ENCODE measurements at regions not wholly inside any gene's neighbourhood (a gene's known extent, or its start where the extent isn't known, plus 50 kb on each side); places are given as distances from the start of the nearest gene placed in this dataset.

DNA sequence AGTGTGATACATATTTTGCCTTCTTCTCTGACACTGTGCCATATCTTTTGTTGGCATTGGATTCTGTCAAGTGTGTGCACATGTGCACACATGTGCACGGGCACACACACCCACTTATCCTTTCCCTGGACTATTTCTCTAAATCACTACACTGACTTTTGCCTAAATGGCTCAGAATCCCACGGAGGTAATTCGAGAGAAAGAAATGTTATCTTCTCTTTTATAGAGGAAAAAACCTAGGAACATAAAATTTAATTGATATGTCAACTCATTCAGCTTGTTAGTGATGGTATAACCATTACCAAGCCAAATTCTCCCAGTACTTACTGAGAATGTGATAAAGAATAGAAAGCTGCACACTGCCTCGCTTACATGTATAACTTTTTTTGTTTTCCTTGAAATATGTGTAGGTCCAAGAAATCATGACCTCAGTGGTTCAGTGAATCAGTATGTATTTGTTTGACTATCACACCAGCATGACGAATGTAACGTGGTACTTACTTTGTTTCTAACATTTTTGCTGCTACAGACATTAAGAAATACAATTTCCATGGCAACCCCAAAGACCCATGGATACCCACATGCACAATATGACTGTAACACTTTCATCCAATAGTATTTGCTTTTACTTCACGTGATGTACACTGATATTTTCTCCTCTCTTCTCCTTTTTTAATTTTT is 163.0 kb downstream of the PCDH7 start:
- 5 to 95% (median 81%) methylated on average over 1 to 7 of the region's 7 CpGs for WGBS, 10 experiments
- in situ Hi-C loops (cut with MboI; ENCODE audit: low pct_unique_long_range_greater_than_20kb in 2 of 9, low sequenced_read_pairs in 9 of 9, unreplicated experiment in 9 of 9) = no loop called here
- Histone ChIP-seq H3K4me1 (replicated peaks in 1 of 2) (peaks cover 8 to 10% of the 10 kb centered on the region in 2 donors), H3K27ac (no peak overlapping the region), H3K4me3 (no peak overlapping the region)
- ATAC-seq (replicated peaks in 6 of 8) = peak in 2 of 8 experiments; percentile 18 to 68

DNA sequence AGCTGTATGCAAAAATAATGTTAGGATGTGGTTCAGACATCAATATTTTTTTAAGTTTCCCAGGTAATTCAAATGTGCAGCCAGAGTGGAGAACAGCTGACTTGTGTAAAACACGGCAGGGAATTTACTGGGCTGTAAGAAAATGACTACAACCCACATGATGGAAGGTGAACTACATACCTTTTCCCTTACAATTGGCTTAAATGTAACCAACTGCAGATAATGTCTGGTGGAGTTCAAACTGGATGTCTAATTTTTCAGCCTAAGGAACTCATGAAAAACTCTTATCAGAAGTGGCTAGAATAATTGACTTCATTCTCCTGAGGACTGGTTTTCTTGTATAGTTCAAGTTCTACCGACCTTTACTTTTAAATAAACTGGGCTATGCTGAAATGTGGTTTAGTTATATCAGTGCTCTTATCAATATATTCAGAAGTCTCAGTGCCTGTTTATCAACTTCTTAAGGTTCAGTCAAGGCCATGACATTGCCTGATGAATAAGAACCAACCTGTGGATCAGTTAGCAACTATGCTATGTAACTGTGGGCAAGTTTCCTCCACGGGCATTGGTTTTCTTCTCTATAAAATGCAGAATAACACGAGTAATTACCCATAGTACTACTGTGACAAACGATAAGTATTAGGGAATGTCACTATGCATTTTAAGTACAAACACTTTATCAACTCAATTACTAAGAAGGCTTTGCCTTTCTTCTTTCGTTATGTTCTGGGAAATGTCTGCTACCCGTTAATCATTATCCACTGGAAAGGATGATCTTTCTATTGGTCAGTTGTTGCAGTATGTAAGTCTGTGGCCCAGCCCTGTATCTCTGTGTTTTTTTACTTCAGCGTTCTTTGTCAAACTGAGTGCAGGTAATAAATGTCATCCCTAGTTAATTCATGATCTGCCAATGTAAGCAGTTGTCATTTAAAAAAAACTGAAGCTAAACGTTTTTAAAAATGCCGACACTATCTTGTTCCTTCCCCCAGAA is 181.6 kb downstream of the PCDH7 start:
- H3K27ac ChIP-seq = no peak overlapping the region
- WGBS, 10 experiments = 15 to 81% (median 57%) methylated on average over 4 to 10 of the region's 10 CpGs
- in situ Hi-C loops (cut with MboI; ENCODE audit: low pct_unique_long_range_greater_than_20kb in 2 of 9, low sequenced_read_pairs in 9 of 9, unreplicated experiment in 9 of 9) = no loop called here
- no peak overlapping the region for H3K4me3 ChIP-seq
- peaks cover 6 to 7% of the 10 kb centered on the region in 2 donors for H3K4me1 ChIP-seq (replicated peaks in 1 of 2)
- peak in 5 of 8 experiments; percentile 47 to 91 (median 58) for ATAC-seq (replicated peaks in 6 of 8)

- in situ Hi-C loops (cut with MboI; ENCODE audit: low pct_unique_long_range_greater_than_20kb in 2 of 9, low sequenced_read_pairs in 9 of 9, unreplicated experiment in 9 of 9) = no loop called here
- ATAC-seq (replicated peaks in 6 of 8) = peak in 2 of 8 experiments; percentile 76 to 96
- Histone ChIP-seq H3K4me3 (no peak overlapping the region), H3K4me1 (replicated peaks in 1 of 2) (peaks cover 6 to 7% of the 10 kb centered on the region in 2 donors), H3K27ac (no peak overlapping the region)
Observed at GRCh38 chr4:30903502-30904214, 183.5 kb downstream of the PCDH7 start.

GRCh38 chr4:30904215-30904555 is 184.0 kb downstream of the PCDH7 start:
- Histone ChIP-seq H3K4me1 (replicated peaks in 1 of 2) (peaks cover 6 to 7% of the 10 kb centered on the region in 2 donors), H3K4me3 (no peak overlapping the region), H3K27ac (no peak overlapping the region)
- 13 to 76% (median 44%) methylated on average over 1 to 2 of the region's 2 CpGs for WGBS, 10 experiments
- in situ Hi-C loops (cut with MboI; ENCODE audit: low pct_unique_long_range_greater_than_20kb in 2 of 9, low sequenced_read_pairs in 9 of 9, unreplicated experiment in 9 of 9) = no loop called here
- ATAC-seq (replicated peaks in 6 of 8) = peak in 1 of 8 experiments; percentile 37

DNA sequence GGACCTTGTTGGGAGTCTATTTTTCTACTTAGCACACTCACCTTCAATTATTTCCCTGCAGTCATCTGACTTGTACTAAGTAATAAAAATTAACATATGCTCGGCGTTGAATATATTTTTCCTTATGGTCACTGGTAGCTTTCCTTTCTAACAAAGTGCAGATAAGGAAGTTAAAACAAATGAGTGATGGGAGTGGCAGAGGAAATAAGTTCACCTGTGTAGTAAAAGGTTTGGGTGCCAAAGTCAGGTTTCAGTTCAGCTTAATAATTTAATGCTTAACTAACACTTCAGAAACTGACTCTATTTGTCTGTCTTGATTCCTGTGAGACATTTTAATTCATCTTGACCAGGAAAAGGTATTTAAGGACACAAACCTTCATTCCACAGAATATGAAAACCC is 184.4 kb downstream of the PCDH7 start:
- in situ Hi-C loops (cut with MboI; ENCODE audit: low pct_unique_long_range_greater_than_20kb in 2 of 9, low sequenced_read_pairs in 9 of 9, unreplicated experiment in 9 of 9) = no loop called here
- WGBS, 10 experiments = 0 to 90% (median 50%) methylated on average over 1 to 2 of the region's 2 CpGs; no CpG with 5 or more reads in 1 of the 10 experiments
- no peak for ATAC-seq (replicated peaks in 6 of 8)
- peaks cover 6 to 7% of the 10 kb centered on the region in 2 donors for H3K4me1 ChIP-seq (replicated peaks in 1 of 2)
- no peak overlapping the region for H3K4me3 ChIP-seq
- no peak overlapping the region for H3K27ac ChIP-seq

DNA sequence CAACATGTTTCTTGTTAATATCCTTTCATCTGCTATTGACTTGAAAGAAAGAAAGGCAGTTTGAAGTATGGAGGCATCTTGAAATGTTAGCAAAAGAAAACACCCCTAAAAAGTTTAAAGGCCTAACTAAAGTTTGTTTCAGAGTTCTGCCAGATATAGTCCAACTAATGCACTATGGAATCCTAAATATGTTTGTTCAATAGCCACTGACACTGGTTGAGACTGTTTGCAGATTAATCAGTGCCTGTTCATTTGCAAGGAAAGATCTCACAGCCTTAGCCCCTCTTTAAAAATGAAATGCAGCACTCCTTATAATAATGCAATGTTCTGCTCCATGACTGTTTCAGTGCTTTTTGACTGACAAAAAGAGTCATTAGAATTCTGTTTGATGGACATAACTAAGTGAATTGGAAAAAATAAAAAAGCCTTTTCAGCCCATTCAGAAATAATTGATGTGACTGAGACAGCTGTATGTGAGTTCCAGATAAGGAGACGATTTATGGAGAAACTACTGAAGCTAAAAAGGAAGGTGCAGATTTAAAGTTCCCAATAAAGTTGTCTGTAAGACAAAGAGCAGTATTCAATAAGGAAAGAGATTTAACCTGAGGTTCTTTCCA is 192.0 kb downstream of the PCDH7 start:
- WGBS, 10 experiments = 0 to 33% (median 20%) methylated on average over 1 of the region's 1 CpG; no CpG with 5 or more reads in 3 of the 10 experiments
- Histone ChIP-seq H3K27ac (no peak overlapping the region), H3K4me1 (replicated peaks in 1 of 2) (peaks cover 0 to 6% of the 10 kb centered on the region in 2 donors), H3K4me3 (no peak overlapping the region)
- in situ Hi-C loops (cut with MboI; ENCODE audit: low pct_unique_long_range_greater_than_20kb in 2 of 9, low sequenced_read_pairs in 9 of 9, unreplicated experiment in 9 of 9) = no loop called here
- peak in 1 of 8 experiments; percentile 69 for ATAC-seq (replicated peaks in 6 of 8)

DNA sequence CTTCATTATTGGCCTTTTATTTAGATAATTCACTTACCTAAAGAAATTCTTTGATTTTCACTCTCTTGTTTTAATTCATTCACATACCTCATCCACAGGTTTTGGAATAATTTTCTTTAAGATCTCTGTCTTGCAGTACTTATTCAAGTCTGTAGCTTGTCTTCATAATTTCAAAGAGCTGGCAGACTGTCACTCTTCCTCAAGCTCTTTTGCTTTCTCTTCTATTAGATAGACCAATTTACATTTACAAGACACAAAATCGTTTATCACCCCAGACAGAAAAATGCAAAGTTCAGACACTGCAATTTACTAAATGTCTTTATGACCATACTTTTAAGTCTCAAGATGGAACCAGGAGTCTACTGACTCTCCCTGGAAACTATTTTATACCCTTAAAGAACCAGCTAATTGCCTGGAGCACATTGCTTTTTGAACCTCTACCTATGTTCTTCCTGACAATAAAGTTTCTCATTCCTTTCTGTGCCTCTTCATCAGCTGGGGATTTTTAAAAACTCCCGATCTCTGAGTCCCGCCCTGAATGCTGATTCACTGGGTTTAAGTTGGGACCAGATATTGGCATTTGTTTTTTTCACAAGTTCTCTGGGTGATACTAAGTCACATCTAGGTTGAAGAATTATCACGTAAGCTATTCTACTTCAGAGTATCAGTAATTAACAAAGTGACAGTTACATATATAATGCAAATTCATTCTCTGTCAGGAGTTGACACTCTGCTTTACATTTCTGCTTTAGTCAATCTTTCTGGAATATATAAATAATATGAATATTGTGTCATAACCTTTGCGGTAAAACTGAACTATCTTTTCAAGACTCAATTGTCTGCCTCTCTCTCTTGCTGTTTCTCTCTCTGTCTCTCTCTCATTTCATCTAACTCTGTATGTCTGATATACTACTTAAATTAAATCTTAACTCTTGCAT is 196.4 kb downstream of the PCDH7 start:
- in situ Hi-C loops (cut with MboI; ENCODE audit: low pct_unique_long_range_greater_than_20kb in 2 of 9, low sequenced_read_pairs in 9 of 9, unreplicated experiment in 9 of 9) = no loop called here

DNA sequence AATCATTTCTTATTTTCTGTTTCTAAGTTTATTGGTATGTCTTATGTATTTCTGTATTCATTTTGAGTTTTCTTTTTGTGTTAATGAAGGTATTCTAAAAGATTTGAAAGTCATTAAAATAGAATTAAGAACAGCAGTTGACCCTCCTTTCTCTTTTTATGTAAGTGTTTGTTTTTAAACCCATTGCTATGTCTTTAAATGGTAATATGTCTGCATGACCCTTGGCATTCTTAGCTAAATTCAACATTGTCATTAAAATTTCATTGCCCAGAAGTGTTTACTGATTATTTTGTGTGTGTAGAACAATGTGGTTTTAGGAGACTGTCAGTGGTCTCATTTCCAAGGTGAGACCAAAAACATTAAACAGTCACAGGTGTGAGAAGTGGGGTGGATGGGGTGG is 197.8 kb downstream of the PCDH7 start:
- no peak for ATAC-seq (replicated peaks in 6 of 8)

More for the DNA sequence above, 196.4 kb downstream of the PCDH7 start:
- Histone ChIP-seq H3K4me3 (no peak overlapping the region), H3K4me1 (replicated peaks in 1 of 2) (peaks cover 0 to 16% of the 10 kb centered on the region in 2 donors), H3K27ac (no peak overlapping the region)
- 21 to 100% (median 69%) methylated on average over 1 to 5 of the region's 5 CpGs for WGBS, 10 experiments
- no peak for ATAC-seq (replicated peaks in 6 of 8)

GRCh38 chr4:30919458-30919857 is 199.3 kb downstream of the PCDH7 start:
- Histone ChIP-seq H3K4me3 (no peak overlapping the region), H3K4me1 (replicated peaks in 1 of 2) (peaks cover 0 to 15% of the 10 kb centered on the region in 2 donors), H3K27ac (no peak overlapping the region)
- no peak for ATAC-seq (replicated peaks in 6 of 8)
- WGBS, 10 experiments = 7 to 100% (median 60%) methylated on average over 1 of the region's 1 CpG; no CpG with 5 or more reads in 1 of the 10 experiments
- in situ Hi-C loops (cut with MboI; ENCODE audit: low pct_unique_long_range_greater_than_20kb in 2 of 9, low sequenced_read_pairs in 9 of 9, unreplicated experiment in 9 of 9) = no loop called here

More for the DNA sequence above, 197.8 kb downstream of the PCDH7 start:
- in situ Hi-C loops (cut with MboI; ENCODE audit: low pct_unique_long_range_greater_than_20kb in 2 of 9, low sequenced_read_pairs in 9 of 9, unreplicated experiment in 9 of 9) = no loop called here
- Histone ChIP-seq H3K4me3 (no peak overlapping the region), H3K4me1 (replicated peaks in 1 of 2) (peaks cover 0 to 15% of the 10 kb centered on the region in 2 donors), H3K27ac (no peak overlapping the region)

DNA sequence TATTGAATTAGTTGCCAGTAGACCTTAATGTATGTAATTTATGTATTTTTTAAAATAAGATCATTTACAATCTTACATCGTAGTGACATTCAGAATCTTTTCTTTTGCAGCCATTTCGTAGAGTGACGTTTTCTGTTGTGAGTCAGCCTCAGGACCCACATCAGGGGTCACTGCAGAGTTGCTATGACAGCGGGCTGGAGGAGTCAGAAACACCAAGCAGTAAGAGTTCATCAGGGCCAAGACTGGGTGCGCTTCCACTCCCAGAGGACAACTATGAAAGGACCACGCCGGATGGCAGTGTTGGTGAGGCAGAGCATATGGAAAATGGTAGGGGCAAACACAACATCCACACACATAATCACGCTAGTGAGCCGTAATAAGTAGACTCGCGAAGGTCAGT is 199.9 kb downstream of the PCDH7 start:
- WGBS, 10 experiments = 14 to 95% (median 83%) methylated on average over 2 to 11 of the region's 11 CpGs
- ATAC-seq (replicated peaks in 6 of 8) = peak in 5 of 8 experiments; percentile 75 to 98 (median 85)
- Histone ChIP-seq H3K4me3 (no peak overlapping the region), H3K4me1 (replicated peaks in 1 of 2) (peaks cover 0 to 18% of the 10 kb centered on the region in 2 donors), H3K27ac (no peak overlapping the region)
- in situ Hi-C loops (cut with MboI; ENCODE audit: low pct_unique_long_range_greater_than_20kb in 2 of 9, low sequenced_read_pairs in 9 of 9, unreplicated experiment in 9 of 9) = no loop called here

DNA sequence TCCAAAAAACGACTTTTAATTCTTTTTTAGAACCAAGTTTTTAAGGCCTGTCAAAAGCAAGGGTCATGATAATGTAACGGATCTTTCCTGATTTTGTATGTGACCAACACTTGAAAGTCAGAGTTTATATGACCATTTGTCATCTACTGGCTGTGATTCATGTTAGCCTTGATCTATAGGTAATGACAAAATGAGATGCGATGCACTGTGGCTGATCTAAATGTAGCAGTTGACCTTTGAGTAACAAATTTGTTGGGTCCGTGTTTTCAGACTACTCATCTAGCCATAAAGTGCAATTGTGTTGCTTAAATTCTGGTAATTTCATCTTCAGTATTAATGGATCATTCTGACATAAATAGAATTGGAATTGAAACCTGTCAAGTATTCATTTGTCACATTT is 202.5 kb downstream of the PCDH7 start:
- Histone ChIP-seq H3K4me3 (no peak overlapping the region), H3K27ac (no peak overlapping the region), H3K4me1 (replicated peaks in 1 of 2) (peaks cover 0 to 18% of the 10 kb centered on the region in 2 donors)
- 8 to 94% (median 57%) methylated on average over 1 to 4 of the region's 4 CpGs for WGBS, 10 experiments
- peak in 2 of 8 experiments; percentile 62 to 64 for ATAC-seq (replicated peaks in 6 of 8)
- in situ Hi-C loops (cut with MboI; ENCODE audit: low pct_unique_long_range_greater_than_20kb in 2 of 9, low sequenced_read_pairs in 9 of 9, unreplicated experiment in 9 of 9) = no loop called here

DNA sequence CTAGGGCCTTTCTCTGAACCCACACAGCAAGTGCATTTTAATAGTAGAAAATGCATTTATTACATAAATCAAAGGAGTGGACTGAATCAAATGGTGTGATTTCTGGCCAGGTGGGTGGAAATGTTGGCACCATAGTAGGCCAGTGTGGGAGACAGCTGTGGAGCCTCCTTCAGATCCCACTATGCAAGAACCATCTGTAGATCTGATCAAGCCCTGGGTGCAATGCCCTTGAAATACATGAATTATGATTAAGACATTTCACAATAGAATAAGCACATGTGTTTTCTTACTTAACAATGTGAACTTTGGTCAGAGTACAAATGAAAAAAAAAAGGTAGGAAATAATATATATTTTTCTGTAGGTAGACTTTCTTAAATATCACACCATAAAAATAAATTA is 204.3 kb downstream of the PCDH7 start:
- H3K4me1 ChIP-seq (replicated peaks in 1 of 2) = peaks cover 0 to 14% of the 10 kb centered on the region in 2 donors
- in situ Hi-C loops (cut with MboI; ENCODE audit: low pct_unique_long_range_greater_than_20kb in 2 of 9, low sequenced_read_pairs in 9 of 9, unreplicated experiment in 9 of 9) = no loop called here

More for the DNA sequence above, 204.3 kb downstream of the PCDH7 start:
- Histone ChIP-seq H3K27ac (no peak overlapping the region), H3K4me3 (no peak overlapping the region)
- ATAC-seq (replicated peaks in 6 of 8) = peak in 1 of 8 experiments; percentile 67
